ENCODE measurements at regions not wholly inside any gene's neighbourhood (a gene's known extent, or its start where the extent isn't known, plus 50 kb on each side); places are given as distances from the start of the nearest gene placed in this dataset.

- DNase-seq (ENCODE audit: low read depth in 2 of 2), result no peak
Observed at GRCh38 chr20:24181151-24181550, 192.6 kb upstream of the GGTLC1 start.

- DNase-seq (ENCODE audit: low read depth in 2 of 2), result no peak
Observed at GRCh38 chr20:24169256-24169655, 180.7 kb upstream of the GGTLC1 start.

- DNase-seq (ENCODE audit: low read depth in 2 of 2), result no peak
Observed at GRCh38 chr20:24166412-24166811, 177.8 kb upstream of the GGTLC1 start.

GRCh38 chr20:24166123-24166381 is 177.5 kb upstream of the GGTLC1 start:
- no peak for DNase-seq (ENCODE audit: low read depth in 2 of 2)

GRCh38 chr20:24165301-24166122 is 176.9 kb upstream of the GGTLC1 start:
- no peak for DNase-seq (ENCODE audit: low read depth in 2 of 2)

- peak in 1 of 2 donors; percentile 22 for DNase-seq (ENCODE audit: low read depth in 2 of 2)
Observed at GRCh38 chr20:24164360-24164759, 175.8 kb upstream of the GGTLC1 start.

- no peak for DNase-seq (ENCODE audit: low read depth in 2 of 2)
Observed at GRCh38 chr20:24163506-24163905, 174.9 kb upstream of the GGTLC1 start.

GRCh38 chr20:24160563-24161281 is 172.1 kb upstream of the GGTLC1 start:
- no peak for DNase-seq (ENCODE audit: low read depth in 2 of 2)

- DNase-seq (ENCODE audit: low read depth in 2 of 2), result no peak
Observed at GRCh38 chr20:24158281-24158680, 169.7 kb upstream of the GGTLC1 start.

- no peak for DNase-seq (ENCODE audit: low read depth in 2 of 2)
Observed at GRCh38 chr20:24157213-24157612, 168.6 kb upstream of the GGTLC1 start.

- no peak for DNase-seq (ENCODE audit: low read depth in 2 of 2)
Observed at GRCh38 chr20:24153101-24154040, 164.8 kb upstream of the GGTLC1 start.

- no peak for DNase-seq (ENCODE audit: low read depth in 2 of 2)
Observed at GRCh38 chr20:24151621-24152294, 163.2 kb upstream of the GGTLC1 start.

GRCh38 chr20:24150406-24150805 is 161.8 kb upstream of the GGTLC1 start:
- no peak for DNase-seq (ENCODE audit: low read depth in 2 of 2)

GRCh38 chr20:24149881-24150307 is 161.3 kb upstream of the GGTLC1 start:
- no peak for DNase-seq (ENCODE audit: low read depth in 2 of 2)

- no peak for DNase-seq (ENCODE audit: low read depth in 2 of 2)
Observed at GRCh38 chr20:24149175-24149574, 160.6 kb upstream of the GGTLC1 start.

- DNase-seq (ENCODE audit: low read depth in 2 of 2), result no peak
Observed at GRCh38 chr20:24148372-24148771, 159.8 kb upstream of the GGTLC1 start.

- DNase-seq (ENCODE audit: low read depth in 2 of 2), result no peak
Observed at GRCh38 chr20:24147961-24148360, 159.4 kb upstream of the GGTLC1 start.

GRCh38 chr20:24147479-24147878 is 158.9 kb upstream of the GGTLC1 start:
- DNase-seq (ENCODE audit: low read depth in 2 of 2), result no peak

- DNase-seq (ENCODE audit: low read depth in 2 of 2), result no peak
Observed at GRCh38 chr20:24146231-24146634, 157.7 kb upstream of the GGTLC1 start.

- DNase-seq (ENCODE audit: low read depth in 2 of 2), result no peak
Observed at GRCh38 chr20:24144371-24144770, 155.8 kb upstream of the GGTLC1 start.

- no peak for DNase-seq (ENCODE audit: low read depth in 2 of 2)
Observed at GRCh38 chr20:24141111-24141510, 152.5 kb upstream of the GGTLC1 start.

- DNase-seq (ENCODE audit: low read depth in 2 of 2), result no peak
Observed at GRCh38 chr20:24139846-24140245, 151.3 kb upstream of the GGTLC1 start.
